NCI-H2081 (cell line): ENCODE measurements at regions not wholly inside any gene's neighbourhood (a gene's known extent, or its start where the extent isn't known, plus 50 kb on each side); places are given as distances from the start of the nearest gene placed in this dataset.

Source experiments
- DNase-seq, 2 experiments: peaks; one replicate each; lab custom pipeline; 2025; lab: John Stamatoyannopoulos, UW

DNA sequence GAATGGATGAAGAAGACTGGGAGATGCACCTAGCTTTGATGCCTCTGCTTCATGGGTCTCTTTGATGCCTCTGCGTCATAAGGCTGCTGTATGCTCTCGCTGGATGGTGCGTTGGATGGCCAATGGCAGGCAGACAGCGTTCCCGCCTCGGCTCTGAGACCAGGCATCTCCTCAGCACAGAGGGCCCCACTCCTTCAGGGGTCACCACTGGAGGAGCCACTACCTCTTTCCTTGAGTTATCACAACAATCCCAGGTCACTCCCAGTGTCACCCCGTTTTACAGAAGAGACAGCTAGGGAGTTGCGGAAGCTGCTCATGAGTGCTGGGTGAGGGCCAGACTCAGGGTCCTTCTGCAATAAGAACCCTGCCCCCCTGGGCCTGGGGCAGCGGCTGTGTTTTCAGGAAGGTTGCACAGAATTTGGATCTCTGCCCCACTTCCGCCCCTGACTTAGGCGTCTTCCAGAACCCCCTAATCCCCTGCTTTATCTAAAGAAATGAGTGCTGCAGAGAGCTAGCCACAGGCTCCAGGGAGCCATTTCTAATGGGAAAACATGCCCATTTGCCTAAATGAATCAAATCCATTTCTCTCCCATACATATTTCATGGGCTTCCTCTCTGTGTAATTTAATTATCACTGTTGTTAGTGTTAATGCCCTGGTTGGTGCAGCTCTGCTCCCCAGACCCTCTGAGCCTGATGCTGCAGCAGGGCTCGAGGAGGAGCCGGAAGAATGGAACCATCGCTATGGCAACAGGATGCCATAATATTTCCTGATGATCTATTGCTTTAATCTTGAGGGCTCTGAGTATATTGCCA lies 131.8 kb upstream of the HS6ST1 start:
- no peak for DNase-seq

DNA sequence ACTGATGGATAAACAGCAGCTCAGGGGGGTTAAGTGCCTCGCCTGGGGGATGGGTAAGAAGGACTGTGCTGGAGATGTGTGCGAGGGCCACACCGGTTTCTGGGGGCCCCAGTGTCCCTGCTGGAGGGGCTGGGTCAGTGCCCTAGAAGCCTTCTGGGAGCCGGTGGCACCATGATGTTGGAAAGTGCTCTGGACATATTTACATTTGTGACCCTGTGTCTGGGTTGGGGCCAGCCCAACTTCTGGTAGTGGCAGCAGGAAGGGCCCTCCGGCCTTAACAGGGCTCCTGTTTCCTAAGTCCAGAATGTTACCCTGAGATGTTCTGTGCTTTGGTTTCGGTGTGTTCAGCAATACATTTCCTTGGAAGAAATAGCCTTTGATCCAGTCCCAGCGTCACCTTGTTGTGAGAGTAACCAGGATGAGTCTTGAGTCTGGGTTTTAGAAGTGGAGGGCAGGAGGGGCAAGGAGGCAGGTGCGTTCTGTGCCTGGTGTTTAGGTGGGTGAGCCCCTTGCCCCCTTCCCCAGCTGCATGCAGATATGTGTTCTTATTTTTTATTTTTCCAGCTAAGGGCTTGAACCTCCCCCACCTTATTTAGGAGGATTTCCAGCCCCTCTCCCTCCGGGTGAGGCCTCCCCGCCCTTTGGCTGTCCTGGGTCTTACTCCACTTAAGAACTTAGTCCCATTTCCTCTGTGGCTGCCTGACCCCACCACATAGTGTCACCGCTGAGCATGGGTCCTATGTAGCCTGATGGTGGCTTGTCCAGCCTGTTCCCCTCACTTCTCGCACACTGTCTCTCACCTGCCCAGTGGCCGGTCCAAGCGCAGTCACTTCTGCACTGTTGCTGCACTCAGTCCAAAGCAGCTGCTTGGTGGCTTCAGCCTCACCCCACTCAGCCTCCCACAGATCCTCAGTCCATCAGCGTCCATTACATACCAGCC lies 132.7 kb upstream of the HS6ST1 start:
- no peak for DNase-seq

DNA sequence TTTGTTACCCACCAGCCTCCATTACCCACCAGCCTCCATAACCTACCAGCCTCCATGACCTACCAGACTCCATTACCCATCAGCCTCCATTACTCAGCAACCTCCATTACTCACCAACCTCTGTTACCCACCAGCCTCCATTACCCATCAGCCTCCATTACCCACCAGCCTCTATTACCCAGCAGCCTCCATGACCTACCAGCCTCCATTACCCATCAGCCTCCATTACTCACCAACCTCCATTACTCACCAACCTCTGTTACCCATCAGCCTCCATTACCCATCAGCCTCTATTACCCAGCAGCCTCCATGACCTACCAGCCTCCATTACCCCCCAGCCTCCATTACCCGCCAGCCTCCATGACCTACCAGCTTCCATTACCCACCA lies 133.3 kb upstream of the HS6ST1 start:
- no peak for DNase-seq

DNA sequence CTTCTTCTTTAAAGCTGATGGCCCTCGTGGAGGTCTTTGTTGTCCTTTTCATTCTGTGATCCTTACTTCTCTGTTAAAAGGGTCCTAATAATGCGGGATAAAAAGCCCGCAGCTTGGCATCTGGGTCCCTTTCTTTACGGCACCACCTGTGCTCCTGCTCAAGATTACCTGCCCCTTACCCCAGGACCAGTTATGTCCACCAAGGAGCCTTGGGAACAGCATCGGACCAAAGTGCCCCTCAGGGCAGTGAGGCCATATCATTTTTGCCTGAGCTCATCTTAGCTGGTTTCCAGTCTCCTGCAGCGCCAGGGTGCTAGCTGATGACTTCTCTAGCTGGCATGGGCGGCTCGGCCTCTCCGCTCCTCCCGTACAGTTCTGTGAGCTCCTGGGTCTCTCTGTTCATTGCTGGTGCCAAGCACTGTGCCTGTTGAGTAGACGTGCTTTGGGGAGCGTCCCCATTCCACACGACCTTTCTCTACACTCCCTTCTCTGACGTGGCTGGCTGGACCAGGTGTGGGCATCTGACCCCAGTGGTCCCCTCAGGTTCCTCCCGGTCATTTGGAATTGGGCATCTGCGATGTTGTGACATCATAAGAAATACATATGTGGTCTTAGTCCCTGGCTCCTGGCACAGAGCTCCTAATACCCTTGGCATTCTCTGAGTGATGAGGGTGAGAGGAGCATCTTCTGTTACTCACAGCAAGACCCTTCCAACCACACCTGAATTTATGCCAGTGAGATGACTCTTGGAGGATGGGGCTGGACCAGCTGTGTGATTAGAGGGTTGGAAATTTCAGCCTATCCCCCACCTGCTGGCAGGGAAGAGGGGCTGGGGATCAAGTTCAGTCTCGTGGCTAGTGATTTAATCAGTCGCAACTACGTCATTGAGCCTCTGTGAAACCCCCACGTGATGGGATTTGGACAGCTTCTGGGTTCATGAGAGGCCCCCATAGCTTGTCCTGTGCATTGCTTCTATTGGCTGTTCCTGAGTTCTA lies 134.2 kb upstream of the HS6ST1 start:
- DNase-seq = no peak

DNA sequence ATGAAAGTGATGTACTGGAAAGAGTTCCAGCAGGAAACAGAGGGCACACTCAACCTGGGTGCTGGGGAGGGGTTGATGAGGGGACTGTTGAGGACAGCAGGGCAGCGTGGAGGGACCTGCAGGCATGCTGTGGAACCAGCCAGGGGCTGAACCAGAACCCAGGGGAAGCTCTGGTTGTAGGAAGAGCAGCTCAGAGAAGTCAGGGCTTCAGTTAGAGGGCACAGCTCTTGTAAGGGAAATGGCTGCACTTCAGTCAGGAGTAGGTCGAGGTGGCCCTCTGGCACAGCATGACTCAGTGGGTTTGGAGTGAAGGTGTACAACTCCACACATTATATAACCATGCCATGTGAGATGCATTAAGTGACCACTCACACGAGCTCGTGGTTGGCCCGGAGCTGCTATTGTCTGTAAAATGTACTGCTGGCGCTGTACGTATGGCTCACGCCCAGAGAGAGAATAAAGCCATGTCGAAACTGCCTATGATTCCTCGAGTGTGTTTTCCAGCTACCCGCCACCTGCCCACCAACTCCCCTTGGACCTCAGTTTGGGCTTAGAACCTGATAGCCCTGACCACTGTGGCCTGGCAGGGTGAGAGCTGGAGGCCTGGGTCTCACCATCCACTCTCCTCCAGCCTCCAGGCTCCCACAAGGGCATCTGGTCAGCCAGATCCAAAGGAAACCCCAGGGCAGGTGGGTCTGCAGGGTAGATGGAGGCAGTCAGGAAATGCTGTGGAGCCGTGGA lies 136.5 kb upstream of the HS6ST1 start:
- no peak for DNase-seq

DNA sequence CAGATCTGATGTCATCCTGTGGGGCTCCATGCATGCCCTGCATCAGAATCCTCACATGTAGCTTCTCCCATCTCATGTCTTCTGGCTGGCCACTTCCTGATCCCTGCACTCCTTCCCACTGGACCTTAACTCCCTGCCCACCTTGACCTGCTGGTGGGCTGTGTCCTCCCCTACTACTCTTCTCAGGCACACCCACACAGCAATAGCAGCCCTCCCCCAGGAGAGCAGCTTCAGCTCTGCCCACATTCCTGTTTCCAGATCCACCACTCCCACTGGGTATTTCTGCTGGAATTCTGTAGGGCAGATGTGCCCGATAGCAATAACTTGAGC lies 137.0 kb upstream of the HS6ST1 start:
- DNase-seq = no peak

DNA sequence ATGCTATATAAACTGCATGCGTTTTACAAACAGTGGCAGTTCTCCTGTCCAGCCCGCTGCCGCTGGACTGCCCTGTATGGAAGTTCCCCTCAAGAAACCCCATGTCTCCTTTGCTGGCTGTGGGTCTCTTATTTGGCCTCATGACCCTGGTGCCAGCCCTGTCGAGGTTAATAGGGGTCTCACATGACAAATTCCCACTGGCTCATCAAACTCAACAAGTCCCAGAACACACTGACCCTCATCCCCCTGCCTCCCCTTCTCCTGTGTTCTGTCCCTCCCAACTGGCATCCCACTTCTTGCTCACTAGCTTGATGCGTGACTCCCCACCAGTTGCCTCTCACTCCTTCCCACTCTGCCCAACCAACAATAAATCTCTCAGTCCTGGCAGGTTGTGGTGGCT lies 137.6 kb upstream of the HS6ST1 start:
- no peak for DNase-seq

DNA sequence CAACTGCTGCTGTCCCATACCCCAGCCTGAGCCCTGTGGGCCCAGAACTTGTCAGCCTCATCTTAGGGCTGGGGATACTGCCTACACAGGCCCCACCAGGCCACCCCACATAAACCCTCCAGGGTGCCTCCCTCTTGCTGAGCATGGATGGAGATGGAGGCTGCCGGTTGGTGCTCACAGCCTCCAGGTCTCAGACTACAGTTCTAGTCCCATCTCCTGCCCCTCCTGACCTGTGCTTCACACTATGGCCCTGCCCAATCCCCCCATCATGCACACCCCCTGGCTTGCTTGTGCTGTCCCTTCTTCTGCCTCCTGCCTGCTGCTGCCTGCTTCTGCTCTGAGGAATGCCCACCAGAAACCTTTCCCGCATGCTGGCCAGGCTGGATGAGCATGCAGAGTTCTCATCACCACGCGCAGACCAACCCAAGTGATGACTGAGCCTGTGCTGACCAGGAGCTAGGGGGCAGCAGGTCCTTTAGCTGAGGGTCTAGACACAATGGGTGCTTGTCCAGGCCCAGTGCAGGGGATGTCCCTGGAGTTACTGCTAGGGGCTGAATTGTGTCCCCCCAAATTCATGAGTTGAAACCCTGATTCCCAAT lies 138.4 kb upstream of the HS6ST1 start:
- DNase-seq = no peak

DNA sequence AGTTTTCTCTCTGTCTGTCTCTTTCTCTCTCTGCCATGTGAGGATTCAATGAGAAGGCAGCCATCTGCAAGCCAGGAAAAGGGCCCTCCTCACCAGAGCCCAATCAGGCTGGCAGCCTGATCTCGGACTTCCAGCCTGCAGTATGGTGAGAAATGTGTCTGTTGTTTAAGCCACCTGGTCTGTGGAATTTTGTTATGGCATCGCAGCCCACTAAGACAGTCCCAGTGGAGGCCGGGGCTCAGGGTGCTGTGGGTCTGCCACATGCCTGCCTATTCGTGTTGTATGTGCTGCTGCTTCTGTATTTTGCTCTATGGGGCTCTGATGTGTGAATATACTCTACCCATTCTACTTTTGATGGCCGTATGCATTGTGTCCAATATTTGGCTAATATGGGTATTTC lies 139.0 kb upstream of the HS6ST1 start:
- DNase-seq = no peak

DNA sequence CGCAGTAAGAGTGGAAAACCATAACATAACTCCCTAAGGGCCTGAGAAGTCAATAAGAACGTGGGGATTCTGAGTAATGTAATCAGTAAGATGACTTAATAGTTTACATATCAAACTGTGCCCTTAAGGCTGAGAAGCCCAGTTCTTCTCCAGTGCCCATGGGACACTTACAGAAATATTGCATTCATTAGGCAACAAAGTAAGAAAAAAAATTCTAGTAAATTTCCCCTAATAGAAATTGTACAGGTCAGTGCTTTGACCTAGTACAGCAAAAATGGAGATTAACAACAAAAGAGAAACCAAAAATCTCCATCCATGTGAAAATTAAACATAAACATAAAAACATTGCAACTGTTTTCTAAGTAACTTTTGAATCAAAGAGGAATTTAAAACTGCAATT lies 139.8 kb upstream of the HS6ST1 start:
- DNase-seq = no peak

DNA sequence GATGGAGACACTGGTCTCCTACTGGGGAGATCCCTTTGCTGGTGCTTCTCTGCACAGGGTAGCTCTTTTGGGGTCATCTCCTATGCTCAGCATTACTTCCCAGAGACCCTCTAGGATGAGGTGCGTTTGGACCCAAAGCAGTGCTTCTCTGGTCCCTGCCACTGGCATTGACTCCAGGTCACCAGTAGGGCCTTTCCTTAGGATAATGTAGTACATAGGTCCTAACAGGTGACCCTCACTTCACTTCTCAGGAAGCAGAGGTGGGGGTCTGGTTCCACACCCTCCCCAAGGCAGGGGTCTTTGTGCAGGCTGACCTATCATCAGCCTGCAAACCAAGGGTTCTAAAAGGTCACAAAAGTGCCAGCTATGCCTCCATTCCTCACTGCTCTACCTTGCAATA lies 145.8 kb upstream of the HS6ST1 start:
- no peak for DNase-seq

DNA sequence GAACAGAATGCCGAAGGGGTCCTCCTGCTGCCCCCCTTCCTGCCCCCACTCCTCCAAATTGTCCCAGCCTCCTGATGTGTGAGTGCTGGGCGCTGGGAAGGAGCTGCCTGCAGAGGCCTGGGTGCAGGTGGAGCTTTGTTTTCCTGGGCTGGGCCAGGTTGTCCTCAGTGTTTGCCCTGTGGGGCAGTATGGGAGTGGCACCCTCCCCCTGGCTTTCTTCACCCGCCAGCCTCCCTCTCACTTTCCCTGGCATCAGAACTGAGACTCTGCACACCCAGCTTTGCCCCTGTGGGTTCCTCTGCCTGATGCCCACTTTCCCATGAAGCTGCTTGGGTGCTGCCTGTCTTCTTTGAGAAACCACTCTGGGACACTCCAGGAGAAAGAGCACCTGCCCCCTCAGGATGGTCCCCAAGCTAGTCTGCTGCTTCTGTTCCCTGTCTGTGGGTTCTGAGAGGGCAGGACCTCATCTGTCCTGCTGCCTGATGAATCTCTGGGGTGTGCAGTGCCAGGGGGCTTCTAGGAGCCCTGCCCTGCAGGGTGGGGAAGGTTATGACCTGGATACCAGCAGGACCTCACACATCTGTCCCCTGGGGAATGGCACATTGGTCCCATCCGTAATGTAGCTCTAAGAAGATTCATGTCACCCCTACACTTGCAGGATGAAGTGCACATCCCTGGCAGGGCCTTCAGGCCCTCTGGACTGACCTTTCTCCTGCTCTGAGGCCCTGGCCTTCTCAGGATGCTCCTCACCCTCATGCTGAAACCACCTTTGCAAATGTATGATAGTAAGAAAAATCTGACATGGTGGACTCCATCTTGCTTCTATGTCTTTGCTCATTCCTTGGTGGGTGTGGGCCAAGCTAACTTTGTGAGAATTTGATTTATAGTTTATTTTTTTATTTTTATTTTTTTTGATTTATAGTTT lies 146.8 kb upstream of the HS6ST1 start:
- no peak for DNase-seq

DNA sequence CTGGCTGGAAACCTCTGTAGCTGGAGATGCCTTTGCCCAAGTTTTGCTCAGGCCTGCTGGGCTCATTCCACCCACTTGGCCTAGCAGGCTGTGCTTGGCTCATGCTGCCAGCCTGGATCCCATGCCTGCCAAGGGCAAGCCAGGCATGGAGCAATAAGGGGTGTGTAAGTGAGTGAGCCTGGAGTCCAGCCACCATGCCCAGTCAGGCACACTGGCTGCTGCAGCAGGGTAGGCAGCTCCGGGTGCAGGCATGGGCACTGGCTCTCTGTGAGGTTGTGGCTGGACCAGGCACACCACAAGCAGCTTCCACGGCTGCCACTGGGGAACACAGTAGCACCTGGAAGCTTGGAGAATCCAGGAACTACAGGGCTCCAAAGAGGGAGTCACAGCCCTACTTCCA lies 147.7 kb upstream of the HS6ST1 start:
- no peak for DNase-seq

DNA sequence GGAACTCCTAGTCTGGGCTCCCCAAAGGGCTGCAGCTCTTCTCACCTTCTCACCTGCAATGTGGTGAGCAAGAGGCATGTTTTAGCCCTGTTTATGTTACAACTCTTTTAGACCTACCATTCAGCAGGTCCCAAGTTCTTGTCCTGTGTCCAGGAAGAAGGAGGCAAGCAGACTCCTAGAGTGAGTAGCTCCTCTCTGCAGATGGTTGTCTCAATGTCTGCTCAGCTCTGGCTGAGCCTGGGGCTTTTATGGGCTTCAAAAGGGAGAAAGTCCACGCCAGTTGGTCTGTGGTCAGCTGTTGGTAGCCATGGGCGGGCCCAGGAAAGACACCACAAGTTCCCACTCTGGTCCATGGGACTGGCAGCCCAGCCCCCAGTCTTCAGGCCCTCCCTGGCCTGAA lies 148.1 kb upstream of the HS6ST1 start:
- DNase-seq = no peak

DNA sequence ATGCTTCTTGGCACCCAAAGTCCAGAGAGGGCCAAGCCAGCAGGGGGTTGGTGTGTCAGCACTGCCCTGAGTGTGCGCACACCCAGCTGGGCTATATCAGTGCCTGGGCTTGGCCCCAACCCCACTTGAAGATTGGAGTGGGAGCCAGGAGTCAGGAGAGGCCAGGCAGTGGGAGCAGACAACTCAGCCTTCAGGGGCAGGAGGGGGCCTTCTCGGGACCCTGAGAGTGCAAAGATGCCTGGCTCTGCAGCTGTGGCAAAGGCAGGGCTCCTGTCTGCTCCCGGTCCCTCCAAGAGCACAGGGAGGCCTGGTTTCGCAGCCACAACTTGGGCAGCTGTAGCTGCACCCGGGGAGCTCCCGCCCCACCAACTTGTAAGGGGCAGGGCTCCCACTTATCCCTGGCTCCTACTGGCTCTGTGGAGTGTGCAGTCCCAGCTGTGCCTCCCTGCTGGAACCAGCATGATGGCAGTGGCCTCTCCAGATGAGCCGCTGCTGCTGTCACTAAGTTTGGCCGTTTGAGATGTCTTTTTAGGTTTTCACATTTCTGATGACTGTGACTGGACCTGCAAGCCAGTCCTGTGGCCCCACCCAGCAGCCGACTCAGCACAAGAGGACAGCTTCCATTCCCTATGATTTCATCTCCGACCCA lies 148.8 kb upstream of the HS6ST1 start:
- DNase-seq = no peak

DNA sequence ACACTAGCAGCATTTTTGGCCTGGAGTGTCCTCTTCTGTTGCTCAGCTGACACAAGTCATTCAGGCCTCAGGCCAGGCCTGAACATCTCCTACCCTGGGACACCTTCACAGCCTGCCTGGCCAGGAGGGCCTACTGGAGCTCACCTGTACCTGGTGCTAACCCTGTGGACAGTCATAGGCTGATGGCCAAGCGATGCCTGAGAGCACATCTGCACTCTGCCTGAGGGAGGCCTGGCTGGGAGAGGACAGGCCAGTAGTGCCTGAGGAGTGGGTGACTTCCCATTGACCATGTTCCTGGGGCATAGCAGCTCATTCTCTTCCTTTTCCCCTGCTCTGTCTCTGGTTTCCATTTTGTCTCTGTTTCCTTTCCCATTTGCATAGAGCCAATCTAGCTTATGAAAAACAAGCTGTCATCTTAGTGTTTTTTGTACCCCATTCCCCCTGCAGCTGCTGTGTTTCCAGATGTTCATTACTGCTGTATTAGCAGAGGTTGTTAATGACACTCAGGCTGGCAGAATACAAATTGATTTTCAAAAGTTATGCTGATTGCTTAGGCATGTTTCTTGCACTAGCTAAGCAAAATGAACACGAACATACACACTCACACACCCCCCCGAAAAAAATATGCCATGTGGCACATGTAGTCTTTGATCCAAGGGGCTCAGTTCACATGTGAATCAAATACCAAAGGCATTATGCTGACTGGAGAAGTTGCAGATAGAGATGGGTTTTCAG lies 149.7 kb upstream of the HS6ST1 start:
- no peak for DNase-seq

DNA sequence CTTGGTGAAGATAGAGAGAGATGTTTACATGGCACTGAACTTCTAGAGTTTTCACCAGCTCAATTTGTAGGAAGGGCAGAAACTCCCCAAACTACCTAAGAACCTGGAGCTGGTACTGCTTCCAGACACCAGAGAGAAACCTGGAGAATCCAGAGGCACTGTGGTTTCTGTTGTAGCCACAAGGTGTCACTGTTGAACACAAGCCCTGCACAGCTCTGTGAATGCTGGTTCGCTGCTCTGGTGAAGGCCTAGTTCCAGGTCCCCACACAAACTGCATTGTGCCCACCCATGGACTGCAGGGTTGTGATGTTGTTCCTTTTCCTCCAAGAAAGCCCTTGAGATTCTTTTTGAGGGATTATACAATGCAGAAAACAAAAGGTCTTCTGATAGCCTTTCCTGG lies 150.5 kb upstream of the HS6ST1 start:
- DNase-seq = no peak

DNA sequence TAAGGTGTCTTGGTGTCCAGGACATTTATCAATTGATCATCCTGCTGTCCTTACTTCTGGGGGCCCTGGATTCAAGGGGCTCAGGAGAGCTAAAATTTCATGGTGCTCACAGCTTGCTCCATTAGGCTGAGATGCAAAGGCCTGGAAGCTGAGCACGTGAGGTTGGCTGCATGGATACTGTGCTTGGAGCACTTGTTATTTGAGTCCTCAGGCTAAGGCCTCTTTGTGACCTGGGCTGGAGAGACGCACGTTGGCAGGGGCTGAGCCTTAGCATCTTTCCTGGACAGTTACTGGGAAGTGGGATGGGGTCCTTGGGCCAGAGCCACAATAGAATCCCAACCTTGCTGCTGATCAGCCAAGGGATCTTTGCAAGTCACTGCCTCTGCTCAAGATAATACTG lies 151.2 kb upstream of the HS6ST1 start:
- no peak for DNase-seq

DNA sequence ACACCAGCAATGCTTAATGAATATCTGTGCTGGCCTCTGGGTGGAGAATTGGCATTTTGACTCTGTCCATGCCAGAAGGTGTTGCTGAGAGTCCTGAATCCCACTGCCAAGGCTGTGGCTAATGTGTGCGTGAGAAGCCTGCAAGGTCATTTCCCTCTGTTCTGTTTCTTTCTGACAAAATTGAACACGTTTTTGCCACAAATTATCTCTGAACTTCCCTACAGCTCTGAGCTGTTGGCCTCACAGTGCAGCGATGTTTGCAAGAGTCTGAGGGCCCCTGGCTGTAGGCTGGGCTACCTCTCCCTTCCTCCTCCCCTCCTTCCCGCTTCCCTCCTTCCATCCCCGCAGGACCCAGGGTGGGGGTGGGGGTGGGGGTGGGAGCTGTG lies 154.1 kb upstream of the HS6ST1 start:
- DNase-seq = no peak
